ENCODE measurements at regions not wholly inside any gene's neighbourhood (a gene's known extent, or its start where the extent isn't known, plus 50 kb on each side); places are given as distances from the start of the nearest gene placed in this dataset.

- no peak for DNase-seq (ENCODE audit: low spot score)
Measured at GRCh38 chr11:80596291-80596810, 1155.5 kb upstream of the TENM4 start.

GRCh38 chr11:80595011-80595410 lies 1154.2 kb upstream of the TENM4 start:
- DNase-seq (ENCODE audit: low spot score) = no peak

- DNase-seq (ENCODE audit: low spot score) = peak; percentile 78
Measured at GRCh38 chr11:80593648-80594374, 1153.0 kb upstream of the TENM4 start.

GRCh38 chr11:80592546-80592945 lies 1151.7 kb upstream of the TENM4 start:
- no peak for DNase-seq (ENCODE audit: low spot score)

- DNase-seq (ENCODE audit: low spot score) = no peak
Measured at GRCh38 chr11:80587906-80588305, 1147.1 kb upstream of the TENM4 start.

GRCh38 chr11:80586464-80586863 lies 1145.6 kb upstream of the TENM4 start:
- peak; percentile 42 for DNase-seq (ENCODE audit: low spot score)

GRCh38 chr11:80584661-80585060 lies 1143.8 kb upstream of the TENM4 start:
- no peak for DNase-seq (ENCODE audit: low spot score)

- no peak for DNase-seq (ENCODE audit: low spot score)
Measured at GRCh38 chr11:80569832-80570231, 1129.0 kb upstream of the TENM4 start.

- no peak for DNase-seq (ENCODE audit: low spot score)
Measured at GRCh38 chr11:80565231-80565630, 1124.4 kb upstream of the TENM4 start.

GRCh38 chr11:80562523-80563125 lies 1121.8 kb upstream of the TENM4 start:
- DNase-seq (ENCODE audit: low spot score) = no peak

- no peak for DNase-seq (ENCODE audit: low spot score)
Measured at GRCh38 chr11:80559942-80560341, 1119.1 kb upstream of the TENM4 start.

- no peak for DNase-seq (ENCODE audit: low spot score)
Measured at GRCh38 chr11:80553565-80553964, 1112.7 kb upstream of the TENM4 start.

- no peak for DNase-seq (ENCODE audit: low spot score)
Measured at GRCh38 chr11:80542704-80543103, 1101.9 kb upstream of the TENM4 start.

GRCh38 chr11:80538040-80538439 lies 1097.2 kb upstream of the TENM4 start:
- DNase-seq (ENCODE audit: low spot score) = no peak

GRCh38 chr11:80533463-80533862 lies 1092.6 kb upstream of the TENM4 start:
- DNase-seq (ENCODE audit: low spot score) = no peak

- no peak for DNase-seq (ENCODE audit: low spot score)
Measured at GRCh38 chr11:80532633-80533232, 1091.9 kb upstream of the TENM4 start.

GRCh38 chr11:80529726-80530125 lies 1088.9 kb upstream of the TENM4 start:
- no peak for DNase-seq (ENCODE audit: low spot score)

- DNase-seq (ENCODE audit: low spot score) = no peak
Measured at GRCh38 chr11:80525663-80526405, 1085.0 kb upstream of the TENM4 start.

- DNase-seq (ENCODE audit: low spot score) = no peak
Measured at GRCh38 chr11:80524349-80524748, 1083.5 kb upstream of the TENM4 start.

- no peak for DNase-seq (ENCODE audit: low spot score)
Measured at GRCh38 chr11:80523057-80523456, 1082.2 kb upstream of the TENM4 start.

GRCh38 chr11:80521592-80521991 lies 1080.8 kb upstream of the TENM4 start:
- DNase-seq (ENCODE audit: low spot score) = peak; percentile 72

GRCh38 chr11:80520507-80520887 lies 1079.7 kb upstream of the TENM4 start:
- DNase-seq (ENCODE audit: low spot score) = no peak

Data from kidney tubule cell (primary cell).